ENCODE measurements at regions not wholly inside any gene's neighbourhood (a gene's known extent, or its start where the extent isn't known, plus 50 kb on each side); places are given as distances from the start of the nearest gene placed in this dataset.
"Not testable (repeated sequence)": the region's sequence is repeated elsewhere in the genome, so short reads cannot be mapped to it uniquely, and the experiment has no call there.

GRCh38 chr6:16884526-16884925 lies 123.3 kb upstream of the ATXN1 start:
- Histone ChIP-seq H3K27ac (no peak overlapping the region), H3K9me3 (no peaks in the 10 kb centered on the region), H3K4me3 (no peak overlapping the region), H3K4me2 (no peak overlapping the region), H3K4me1 (no peaks in the 10 kb centered on the region)
- 15% methylated on average over 1 of the region's 1 CpG for WGBS (ENCODE audit: missing lambda C conversion rate)
- ATAC-seq (no peak), DNase-seq (ENCODE audit: low read depth in 1 of 2, low spot score in 1 of 2) (no peak), FAIRE-seq (no peak)
- CTCF ChIA-PET = no interaction called here
- TF ChIP-seq TP53 (CRISPR knock-in tag; IDR thresholded peaks at IDR 0.05) = no peak
- TF ChIP-seq, protein P1, sequence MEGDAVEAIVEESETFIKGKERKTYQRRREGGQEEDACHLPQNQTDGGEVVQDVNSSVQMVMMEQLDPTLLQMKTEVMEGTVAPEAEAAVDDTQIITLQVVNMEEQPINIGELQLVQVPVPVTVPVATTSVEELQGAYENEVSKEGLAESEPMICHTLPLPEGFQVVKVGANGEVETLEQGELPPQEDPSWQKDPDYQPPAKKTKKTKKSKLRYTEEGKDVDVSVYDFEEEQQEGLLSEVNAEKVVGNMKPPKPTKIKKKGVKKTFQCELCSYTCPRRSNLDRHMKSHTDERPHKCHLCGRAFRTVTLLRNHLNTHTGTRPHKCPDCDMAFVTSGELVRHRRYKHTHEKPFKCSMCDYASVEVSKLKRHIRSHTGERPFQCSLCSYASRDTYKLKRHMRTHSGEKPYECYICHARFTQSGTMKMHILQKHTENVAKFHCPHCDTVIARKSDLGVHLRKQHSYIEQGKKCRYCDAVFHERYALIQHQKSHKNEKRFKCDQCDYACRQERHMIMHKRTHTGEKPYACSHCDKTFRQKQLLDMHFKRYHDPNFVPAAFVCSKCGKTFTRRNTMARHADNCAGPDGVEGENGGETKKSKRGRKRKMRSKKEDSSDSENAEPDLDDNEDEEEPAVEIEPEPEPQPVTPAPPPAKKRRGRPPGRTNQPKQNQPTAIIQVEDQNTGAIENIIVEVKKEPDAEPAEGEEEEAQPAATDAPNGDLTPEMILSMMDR (IDR thresholded peaks at IDR 0.05) = no peak
- no peak for TF ChIP-seq EHF (CRISPR knock-in tag; IDR thresholded peaks at IDR 0.05)
- POLR2A ChIA-PET = no interaction called here

GRCh38 chr6:16883414-16883813 lies 122.2 kb upstream of the ATXN1 start:
- ATAC-seq = no peak
- no peak overlapping the region for H3K27ac ChIP-seq
- H3K4me1 ChIP-seq = no peaks in the 10 kb centered on the region
- ChIA-PET CTCF (no interaction called here), POLR2A (no interaction called here)
- no peak overlapping the region for H3K4me2 ChIP-seq
- no peaks in the 10 kb centered on the region; the same call in 2 of the 3 replicates for H3K9me3 ChIP-seq
- no peak overlapping the region for H3K4me3 ChIP-seq
- FAIRE-seq = no peak
- no peak for DNase-seq (ENCODE audit: low read depth in 1 of 2, low spot score in 1 of 2)
- TF ChIP-seq ZC3H11A (IDR thresholded peaks at IDR 0.05) = no peak
- TF ChIP-seq ZFP36 (IDR thresholded peaks at IDR 0.05; ENCODE audit: borderline replicate concordance, partially characterized antibody) = no peak
- TF ChIP-seq SREBF2 (IDR thresholded peaks at IDR 0.05) = no peak
- TF ChIP-seq POLR2AphosphoS2 (conservative IDR thresholded peaks at IDR 0.05; ENCODE audit: low read length) = no peak
- no peak for TF ChIP-seq ESRRA (IDR thresholded peaks at IDR 0.05; ENCODE audit: borderline replicate concordance, low read length)
- TF ChIP-seq USF2 (IDR thresholded peaks at IDR 0.05) = no peak
- no peak for TF ChIP-seq KDM1A (IDR thresholded peaks at IDR 0.05; ENCODE audit: low read depth)

GRCh38 chr6:16882230-16882629 lies 121.0 kb upstream of the ATXN1 start:
- DNase-seq (ENCODE audit: low read depth in 1 of 2, low spot score in 1 of 2) (no peak), FAIRE-seq (no peak), ATAC-seq (no peak)
- CTCF ChIA-PET = no interaction called here
- H3K9me3 ChIP-seq = no peaks in the 10 kb centered on the region; the same call in 1 of the 3 replicates
- H3K4me2 ChIP-seq = no peak overlapping the region
- H3K4me3 ChIP-seq = no peak overlapping the region
- no peaks in the 10 kb centered on the region for H3K4me1 ChIP-seq
- TF ChIP-seq SREBF2 (IDR thresholded peaks at IDR 0.05) (no peak), POLR2A (IDR thresholded peaks at IDR 0.05; ENCODE audit: low read length) (no peak), JUNB (IDR thresholded peaks at IDR 0.05) (no peak), HOXA7 (CRISPR knock-in tag; IDR thresholded peaks at IDR 0.05) (no peak), TFCP2L1 (CRISPR knock-in tag; IDR thresholded peaks at IDR 0.05) (no peak), RNF2 (IDR thresholded peaks at IDR 0.05; ENCODE audit: borderline replicate concordance, low read depth) (no peak), EP300 (IDR thresholded peaks at IDR 0.05) (no peak), RCOR1 (IDR thresholded peaks at IDR 0.05; ENCODE audit: low read depth, low read length) (no peak), EHMT2 (IDR thresholded peaks at IDR 0.05; ENCODE audit: low read depth) (no peak), HEYL (CRISPR knock-in tag; IDR thresholded peaks at IDR 0.05) (no peak)
- POLR2A ChIA-PET = no interaction called here
- H3K27ac ChIP-seq = no peak overlapping the region
- WGBS (ENCODE audit: missing lambda C conversion rate) = 59% methylated on average over 1 of the region's 1 CpG

- FAIRE-seq; H3K4me1 ChIP-seq; ATAC-seq; H3K4me3 ChIP-seq; H3K9me3 ChIP-seq; POLR2A ChIA-PET; H3K27ac ChIP-seq; CTCF ChIA-PET; DNase-seq (ENCODE audit: low read depth in 1 of 2, low spot score in 1 of 2); H3K4me2 ChIP-seq: not testable (repeated sequence)
- WGBS (ENCODE audit: missing lambda C conversion rate) = 0% methylated on average over 2 of the region's 2 CpGs
These were observed 115.6 kb upstream of the ATXN1 start for GRCh38 chr6:16876852-16877251.
